Mesenchymal stem cell (in vitro differentiated cells and primary cell): ENCODE measurements at regions not wholly inside any gene's neighbourhood (a gene's known extent, or its start where the extent isn't known, plus 50 kb on each side); places are given as distances from the start of the nearest gene placed in this dataset.

Source experiments
- DNase-seq: peaks from one replicate; pipeline ENCODE4 v3.0.0-alpha.2; 2013
- H2AFZ ChIP-seq: one replicate; pipeline ENCODE4 v1.6.1; 2013; ENCODE audit warnings: low read depth, mild to moderate bottlenecking, control low read depth, inconsistent platforms, low read length, moderate library complexity
- H2AK5ac ChIP-seq: 2 replicates; pipeline ENCODE4 v1.6.1; 2013; ENCODE audit warnings: low read length, moderate library complexity, mild to moderate bottlenecking, inconsistent platforms; ENCODE audit not compliant: severe bottlenecking
- H2BK120ac ChIP-seq: one replicate; pipeline ENCODE4 v1.6.1; 2013; ENCODE audit warnings: low read depth, mild to moderate bottlenecking, inconsistent platforms, low read length, moderate library complexity
- H2BK12ac ChIP-seq, 2 experiments: one replicate each; pipeline ENCODE4 v1.6.1; 2013; ENCODE audit warnings: inconsistent platforms in 2 of 2, low read length in 2 of 2, mild to moderate bottlenecking in 2 of 2, moderate library complexity in 2 of 2, control low read depth in 1 of 2
- H2BK15ac ChIP-seq: one replicate; pipeline ENCODE4 v1.6.1; 2013; ENCODE audit warnings: mild to moderate bottlenecking, low read depth, inconsistent platforms; ENCODE audit not compliant: poor library complexity, severe bottlenecking
- H2BK5ac ChIP-seq: 2 replicates; pipeline ENCODE4 v1.6.1; 2013; ENCODE audit warnings: low read depth, mild to moderate bottlenecking, low read length, control low read depth, inconsistent platforms; ENCODE audit not compliant: poor library complexity, severe bottlenecking
- H3K14ac ChIP-seq, 2 experiments: one replicate each; pipeline ENCODE4 v1.6.1; 2013; ENCODE audit warnings: inconsistent platforms in 2 of 2, low read length in 2 of 2, control low read depth in 1 of 2, mild to moderate bottlenecking in 1 of 2, moderate library complexity in 1 of 2
- H3K18ac ChIP-seq, 2 experiments: one replicate each; pipeline ENCODE4 v1.6.1; 2013; ENCODE audit warnings: inconsistent platforms in 2 of 2, low read length in 2 of 2, control low read depth in 1 of 2, low read depth in 1 of 2, mild to moderate bottlenecking in 1 of 2
- H3K23ac ChIP-seq, 2 experiments: one replicate each; pipeline ENCODE4 v1.6.1; 2013; ENCODE audit warnings: inconsistent platforms in 2 of 2, low read length in 2 of 2, mild to moderate bottlenecking in 2 of 2, moderate library complexity in 2 of 2, control low read depth in 1 of 2
- H3K27ac ChIP-seq: 2 replicates; pipeline ENCODE4 v1.5.1; 2013; ENCODE audit warnings: mild to moderate bottlenecking, moderate library complexity, low read length, control low read depth, inconsistent platforms; ENCODE audit not compliant: poor library complexity, severe bottlenecking
- H3K27me3 ChIP-seq, 2 experiments: 2 replicates each; pipeline versions ENCODE4 v1.6.1 to v1.7.0; 2013; ENCODE audit warnings: low read length in 2 of 2, mild to moderate bottlenecking in 2 of 2, moderate library complexity in 2 of 2, control low read depth in 1 of 2, inconsistent platforms in 1 of 2; ENCODE audit not compliant: control insufficient read depth in 1 of 2, insufficient read depth in 1 of 2
- H3K36me3 ChIP-seq, 2 experiments: 2 replicates each; pipeline versions ENCODE4 v1.6.1 to v1.7.0; 2013; ENCODE audit warnings: low read length in 2 of 2, control low read depth in 1 of 2, inconsistent platforms in 1 of 2, low read depth in 1 of 2, mild to moderate bottlenecking in 1 of 2; ENCODE audit not compliant: insufficient read depth in 2 of 2, control insufficient read depth in 1 of 2
- H3K4ac ChIP-seq, 2 experiments: one replicate each; pipeline ENCODE4 v1.6.1; 2013; ENCODE audit warnings: inconsistent platforms in 2 of 2, low read length in 2 of 2, mild to moderate bottlenecking in 2 of 2, moderate library complexity in 2 of 2, control low read depth in 1 of 2, low read depth in 1 of 2
- H3K4me1 ChIP-seq: 2 replicates; pipeline ENCODE4 v1.6.1; 2013; ENCODE audit warnings: low read depth, low read length, control low read depth; ENCODE audit not compliant: control insufficient read depth, insufficient read depth
- H3K4me2 ChIP-seq: 2 replicates; pipeline ENCODE4 v1.6.1; 2013; ENCODE audit warnings: low read length, mild to moderate bottlenecking, inconsistent platforms; ENCODE audit not compliant: poor library complexity, severe bottlenecking
- H3K4me3 ChIP-seq, 2 experiments: 2 replicates each; pipeline versions ENCODE4 v1.5.1 to v1.7.0; 2013; ENCODE audit warnings: low read length in 2 of 2, mild to moderate bottlenecking in 2 of 2, control low read depth in 1 of 2, low read depth in 1 of 2; ENCODE audit not compliant: insufficient read depth in 1 of 2
- H3K79me1 ChIP-seq: replicated peaks from 2 replicates; pipeline ENCODE4 v1.6.1; 2013; ENCODE audit warnings: mild to moderate bottlenecking, control low read depth, low read length, inconsistent platforms; ENCODE audit not compliant: poor library complexity, severe bottlenecking
- H3K9ac ChIP-seq: 2 replicates; pipeline ENCODE4 v1.7.0; 2013; ENCODE audit warnings: mild to moderate bottlenecking, low read length, moderate library complexity
- H3K9me3 ChIP-seq: 2 replicates; pipeline ENCODE4 v1.7.0; 2013; ENCODE audit warnings: mild to moderate bottlenecking, low read length; ENCODE audit not compliant: control insufficient read depth
- H4K8ac ChIP-seq: one replicate; pipeline ENCODE4 v1.6.1; 2013; ENCODE audit warnings: inconsistent platforms, mild to moderate bottlenecking, low read length, moderate library complexity
- H4K91ac ChIP-seq: one replicate; pipeline ENCODE4 v1.6.1; 2013; ENCODE audit warnings: mild to moderate bottlenecking, low read length, inconsistent platforms
- WGBS: methylation state at CpG from one replicate; pipeline ENCODE4 v1.1.7; 2013; ENCODE audit warnings: mixed read lengths; 5-methylcytosine and 5-hydroxymethylcytosine counted together

DNA sequence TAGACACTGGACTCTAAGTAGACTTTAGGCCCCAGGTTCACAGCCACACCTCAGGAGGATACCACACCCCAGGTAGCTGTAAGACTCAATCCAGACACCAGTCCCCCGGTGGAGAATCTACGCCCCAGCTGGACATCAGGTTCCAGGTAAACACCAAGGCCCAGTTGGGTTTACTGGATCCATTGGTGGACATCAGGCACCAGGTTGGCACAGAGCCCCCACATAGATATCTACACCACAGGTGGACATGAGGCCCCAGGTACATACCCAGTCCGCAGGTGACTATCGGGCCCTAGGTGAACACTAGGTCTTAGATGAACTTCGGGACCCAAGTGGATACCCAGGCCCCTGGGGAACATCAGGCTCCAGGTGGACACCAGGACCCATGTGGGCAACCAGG lies 58.9 kb upstream of the SEPTIN5 start:
- no peak overlapping the region for H3K4me2 ChIP-seq
- peaks cover under 1% of the 10 kb centered on the region for H3K9me3 ChIP-seq

DNA sequence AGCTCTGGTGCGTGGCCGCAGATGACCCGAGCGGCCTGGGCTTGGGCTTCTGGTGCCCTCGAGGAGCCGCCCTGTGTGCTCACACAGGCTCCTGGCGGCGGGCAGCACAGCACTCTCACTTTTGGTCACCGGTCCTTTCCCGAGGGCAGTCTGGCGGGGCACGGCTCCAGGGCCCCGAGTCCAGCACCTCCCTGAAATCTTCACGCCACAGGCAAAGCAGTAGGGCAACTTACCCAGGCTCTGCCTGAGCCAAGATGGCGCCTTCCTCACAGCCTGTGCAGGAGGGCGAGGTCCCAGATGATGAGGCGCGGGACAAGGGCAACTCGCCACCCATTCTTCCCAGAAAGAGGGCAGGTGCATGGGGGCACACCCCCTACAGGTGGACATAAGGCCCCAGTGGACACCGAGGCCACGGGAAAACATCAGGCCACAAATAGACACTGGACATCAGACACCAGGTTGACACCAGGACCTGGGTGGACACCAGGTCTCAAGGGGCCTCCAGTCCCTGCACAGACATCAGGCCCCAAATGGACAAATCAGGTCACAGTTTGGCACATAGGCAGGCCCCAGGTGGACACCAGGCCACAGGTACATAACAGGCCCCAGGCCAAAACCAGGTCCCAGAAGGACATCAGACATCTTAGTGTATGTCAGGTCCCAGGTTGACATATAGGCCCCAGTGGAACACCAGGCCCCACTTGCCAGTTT lies 57.6 kb upstream of the SEPTIN5 start:
- Histone ChIP-seq H3K9me3 (no peaks in the 10 kb centered on the region), H3K36me3 (peaks cover 0 to 4% of the 10 kb centered on the region in 2 experiments), H2BK15ac (no peak overlapping the region), H2AFZ (no peak overlapping the region), H3K27ac (no peak overlapping the region), H3K4me1 (no peaks in the 10 kb centered on the region), H3K4me2 (no peak overlapping the region), H3K4ac (no peak overlapping the region), H3K9ac (no peak overlapping the region), H3K27me3 (peaks cover 3 to 8% of the 10 kb centered on the region in 2 experiments), H4K8ac (no peak overlapping the region), H2AK5ac (no peak overlapping the region), H2BK120ac (no peak overlapping the region), H3K4me3 (no peak overlapping the region), H3K23ac (no peak overlapping the region), H2BK12ac (no peak overlapping the region), H3K18ac (no peak overlapping the region), H2BK5ac (no peak overlapping the region), H3K14ac (no peak overlapping the region), H3K79me1 (no peaks in the 10 kb centered on the region), H4K91ac (no peak overlapping the region)
- no peak for DNase-seq
- WGBS: 94% methylated on average over 21 of the region's 21 CpGs

More for the DNA sequence above, 58.9 kb upstream of the SEPTIN5 start:
- Histone ChIP-seq H2AFZ (no peak overlapping the region), H3K36me3 (peaks cover 0 to 4% of the 10 kb centered on the region in 2 experiments), H2BK12ac (no peak overlapping the region), H2BK120ac (no peak overlapping the region), H3K14ac (no peak overlapping the region), H3K23ac (no peak overlapping the region), H4K91ac (no peak overlapping the region), H2AK5ac (no peak overlapping the region), H3K27me3 (peaks cover 3 to 10% of the 10 kb centered on the region in 2 experiments), H2BK5ac (no peak overlapping the region), H2BK15ac (no peak overlapping the region), H3K9ac (no peak overlapping the region), H3K4me1 (no peaks in the 10 kb centered on the region), H3K4ac (no peak overlapping the region), H3K4me3 (no peak overlapping the region), H3K18ac (no peak overlapping the region), H4K8ac (no peak overlapping the region), H3K27ac (no peak overlapping the region), H3K79me1 (no peaks in the 10 kb centered on the region)
- WGBS: 93% methylated on average over 5 of the region's 5 CpGs
- DNase-seq: no peak

DNA sequence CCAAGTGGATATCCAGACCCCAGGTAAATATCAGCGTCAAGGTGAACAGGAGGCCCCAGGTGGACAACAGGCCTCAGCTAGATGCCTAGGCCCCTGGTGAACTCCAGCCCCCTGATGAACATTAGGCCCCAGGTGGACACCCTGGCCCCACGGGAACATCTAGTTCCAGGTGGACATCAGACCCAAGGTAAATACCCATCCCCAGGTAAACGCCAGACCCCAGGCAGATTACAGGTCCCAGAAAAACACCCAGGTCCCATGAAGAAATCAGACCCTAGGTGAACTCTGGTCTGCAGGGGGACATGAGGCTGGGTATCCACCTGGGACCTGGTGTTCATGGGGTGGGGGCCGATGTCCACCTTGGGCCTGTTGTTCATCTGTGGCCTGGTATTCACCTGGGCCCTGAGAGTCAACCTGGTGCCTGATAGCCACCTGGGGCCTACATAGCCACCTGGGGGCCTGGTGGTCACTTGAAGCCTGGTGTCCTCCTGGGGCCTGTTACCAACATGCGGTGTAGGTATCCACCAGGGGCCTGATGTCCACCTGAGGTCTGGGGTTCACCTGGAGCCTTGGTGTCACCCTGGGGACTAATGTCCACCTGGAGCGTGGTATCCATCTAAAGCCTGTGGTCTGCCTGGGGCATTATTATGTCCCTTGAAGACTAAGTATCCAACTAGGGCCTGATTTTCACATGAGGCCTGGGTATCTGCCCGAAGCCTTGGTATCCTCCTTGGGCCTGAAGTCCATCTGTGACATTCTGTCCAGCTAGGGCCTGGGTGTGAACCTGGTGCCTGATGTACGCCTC lies 56.8 kb upstream of the SEPTIN5 start:
- Histone ChIP-seq H2BK15ac (no peak overlapping the region), H3K79me1 (no peaks in the 10 kb centered on the region)

More for the DNA sequence above, 56.8 kb upstream of the SEPTIN5 start:
- no peak overlapping the region for H4K8ac ChIP-seq
- no peak overlapping the region for H3K9ac ChIP-seq
- no peaks in the 10 kb centered on the region for H3K9me3 ChIP-seq
- no peak overlapping the region for H2BK12ac ChIP-seq
- H3K4ac ChIP-seq: no peak overlapping the region
- H2AK5ac ChIP-seq: no peak overlapping the region
- H3K14ac ChIP-seq: peak overlapping the region in 1 of 2 experiments; percentile 41
- no peaks in the 10 kb centered on the region for H3K4me1 ChIP-seq
- H4K91ac ChIP-seq: no peak overlapping the region
- WGBS: 92% methylated on average over 7 of the region's 8 CpGs
- H3K4me3 ChIP-seq: no peak overlapping the region
- DNase-seq: no peak
- H2BK5ac ChIP-seq: no peak overlapping the region
- no peak overlapping the region for H3K23ac ChIP-seq
- no peak overlapping the region for H2BK120ac ChIP-seq
- H3K18ac ChIP-seq: no peak overlapping the region
- H3K36me3 ChIP-seq: peaks cover 0 to 4% of the 10 kb centered on the region in 2 experiments
- H3K27me3 ChIP-seq: peaks cover 2 to 3% of the 10 kb centered on the region in 2 experiments
- no peak overlapping the region for H3K27ac ChIP-seq
- H2AFZ ChIP-seq: no peak overlapping the region
- no peak overlapping the region for H3K4me2 ChIP-seq
